B cell (primary cell): ENCODE measurements at regions not wholly inside any gene's neighbourhood (a gene's known extent, or its start where the extent isn't known, plus 50 kb on each side); places are given as distances from the start of the nearest gene placed in this dataset.
A peak's percentile ranks its signal among the peaks of the same experiment; 100 is the strongest.

Source experiments
- ATAC-seq: fragments of 200-7000 bp; cut with Tn5 transposase; one replicate; pipeline ENCODE4 v1.10.0; 2021; ENCODE audit warnings: low read depth, mild to moderate bottlenecking, moderate number of reproducible peaks, moderate library complexity
- CTCF ChIA-PET: fragments of 350-600 bp; sonication (Branson Sonifier 250); formaldehyde crosslinking; loops from one replicate; lab custom pipeline; 2021; ENCODE audit warnings: antibody characterized with exemption, inconsistent platforms; lab: Charles Lee
- POLR2A ChIA-PET: fragments of 350-600 bp; sonication (Branson Sonifier 250); formaldehyde crosslinking; loops from one replicate; lab custom pipeline; 2021; ENCODE audit warnings: antibody characterized with exemption; lab: Charles Lee
- DNase-seq: peaks from one replicate; pipeline ENCODE4 v3.0.0; 2013
- H2AFZ ChIP-seq: 2 replicates; pipeline ENCODE4 v1.6.1; 2012; ENCODE audit warnings: mild to moderate bottlenecking, low read depth, low read length; ENCODE audit not compliant: insufficient read depth, poor library complexity, severe bottlenecking
- H3K27ac ChIP-seq, 2 donors: 1 replicate in 1 of 2; 2 replicates in 1 of 2; pipeline ENCODE4 v1.5.1; 2012 to 2013; ENCODE audit warnings: low read length in 2 of 2, mild to moderate bottlenecking in 2 of 2, moderate library complexity in 1 of 2
- H3K27me3 ChIP-seq, 4 experiments: fragments of 200-600 bp in 1 of 4; sonication (generic) in 1 of 4; replicated peaks in 1 of 4; 1 replicate in 2 of 4; 2 replicates in 2 of 4; pipeline versions ENCODE4 v1.6.1 to v1.7.0; 2013 to 2016; ENCODE audit warnings: low read length in 3 of 4, mild to moderate bottlenecking in 2 of 4, mixed read lengths in 1 of 4, moderate library complexity in 1 of 4; ENCODE audit not compliant: insufficient read depth in 4 of 4, control insufficient read depth in 3 of 4; ENCODE audit errors: control extremely low read depth in 1 of 4
- H3K36me3 ChIP-seq, 2 experiments: replicated peaks in 1 of 2; 1 replicate in 1 of 2; 2 replicates in 1 of 2; pipeline versions ENCODE4 v1.6.1 to v1.7.1; 2013; ENCODE audit warnings: low read length in 1 of 2; ENCODE audit not compliant: insufficient read depth in 2 of 2, control insufficient read depth in 1 of 2; ENCODE audit errors: control extremely low read depth in 1 of 2, extremely low read depth in 1 of 2
- H3K4me1 ChIP-seq, 2 donors: fragments of 200-600 bp in 1 of 2; sonication (generic) in 1 of 2; 1 replicate in 1 of 2; 2 replicates in 1 of 2; pipeline versions ENCODE4 v1.5.1 to v1.6.1; 2013 to 2017; ENCODE audit warnings: low read length in 2 of 2; ENCODE audit not compliant: control insufficient read depth in 2 of 2, insufficient read depth in 2 of 2
- H3K4me2 ChIP-seq: replicated peaks from 2 replicates; pipeline ENCODE3; 2012; ENCODE audit warnings: mild to moderate bottlenecking, low read depth, low read length; ENCODE audit not compliant: poor library complexity, severe bottlenecking
- H3K4me3 ChIP-seq, 5 experiments: fragments of 200-600 bp in 1 of 5; sonication (generic) in 1 of 5; 1 replicate in 3 of 5; 2 replicates in 2 of 5; pipeline versions ENCODE4 v1.5.1 to v1.7.0; 2011 to 2016; ENCODE audit warnings: low read length in 4 of 5, mild to moderate bottlenecking in 4 of 5, low read depth in 2 of 5, control low read depth in 1 of 5, moderate library complexity in 1 of 5; ENCODE audit not compliant: insufficient read depth in 1 of 5; ENCODE audit errors: control extremely low read depth in 1 of 5, extremely low read depth in 1 of 5
- H3K79me2 ChIP-seq: fragments of 200-600 bp; sonication (generic); one replicate; pipeline ENCODE4 v1.6.0; 2016; ENCODE audit warnings: low read length; ENCODE audit not compliant: control insufficient read depth, insufficient read depth
- H3K9ac ChIP-seq: fragments of 200-600 bp; sonication (generic); 2 replicates; pipeline ENCODE4 v1.6.1; 2017; ENCODE audit warnings: mild to moderate bottlenecking, low read length, moderate library complexity
- H3K9me3 ChIP-seq, 3 donors: one replicate each; pipeline versions ENCODE4 v1.6.1 to v1.7.1; 2013; ENCODE audit warnings: low read length in 2 of 3; ENCODE audit not compliant: control insufficient read depth in 2 of 3, insufficient read depth in 1 of 3; ENCODE audit errors: control extremely low read depth in 1 of 3
- H4K20me1 ChIP-seq: 2 replicates; pipeline ENCODE4 v1.6.0; 2012; ENCODE audit warnings: mild to moderate bottlenecking, low read length; ENCODE audit not compliant: insufficient read depth, control insufficient read depth, poor library complexity, severe bottlenecking
- H3K27ac Mint-ChIP-seq: one replicate; pipeline ENCODE4 v1.8.0; 2021; ENCODE audit warnings: mixed read lengths
- H3K27me3 Mint-ChIP-seq: one replicate; pipeline ENCODE4 v1.8.0; 2021; ENCODE audit warnings: mixed read lengths
- H3K4me1 Mint-ChIP-seq: one replicate; pipeline ENCODE4 v1.8.0; 2021; ENCODE audit warnings: mixed read lengths
- H3K4me3 Mint-ChIP-seq: one replicate; pipeline ENCODE4 v1.8.0; 2021; ENCODE audit warnings: mixed read lengths
- H3K9me3 Mint-ChIP-seq: one replicate; pipeline ENCODE4 v1.8.0; 2022; ENCODE audit warnings: mixed read lengths; ENCODE audit not compliant: insufficient read depth
- EZH2 ChIP-seq: IDR thresholded peaks from 2 replicates; pipeline ENCODE4 v1.6.1; 2012; ENCODE audit warnings: borderline replicate concordance, low read depth, mild to moderate bottlenecking, moderate library complexity, low read length; ENCODE audit not compliant: insufficient read depth, poor library complexity, severe bottlenecking
- WGBS: methylation state at CpG from one replicate; pipeline ENCODE4 v1.1.5; 2013; ENCODE audit warnings: missing lambda C conversion rate; ENCODE audit not compliant: insufficient coverage; 5-methylcytosine and 5-hydroxymethylcytosine counted together
- intact Hi-C: fragments of 100-400 bp; cut with micrococcal nuclease; formaldehyde crosslinking; loops from one replicate; pipeline ENCODE4 v1.10.0; 2022
- TF ChIP-seq, protein P1 (sequence below): fragments of 200-600 bp; IDR thresholded peaks from one replicate; pipeline ENCODE4 v1.8.0; 2022; ENCODE audit warnings: antibody characterized with exemption, mild to moderate bottlenecking

DNA sequence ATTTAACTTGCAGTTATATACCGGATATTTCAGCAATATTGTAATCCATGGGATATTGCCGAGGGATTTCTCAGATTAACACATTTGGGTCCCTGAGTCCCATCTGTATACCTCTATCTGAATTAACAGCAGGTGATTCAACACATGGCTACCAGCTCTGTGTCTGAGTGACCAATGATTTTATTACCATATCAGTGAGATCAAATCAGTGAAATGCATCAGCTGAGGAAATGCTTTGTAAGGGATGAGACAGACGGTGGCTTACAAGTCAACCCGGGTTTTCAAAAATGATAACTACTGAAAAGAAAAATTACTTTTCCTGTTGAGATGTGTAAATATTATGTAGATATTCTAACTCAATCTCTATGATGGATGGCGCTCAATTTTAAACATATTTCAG, 504.1 kb upstream of the PKN2 start:
- no peak overlapping the region for H2AFZ ChIP-seq
- intact Hi-C loops = loop anchor here (1.0 to 10.0 kb wide), 4 partner anchors 42 to 887 kb away; partner anchors contain the start of gene LMO4
- CTCF ChIA-PET = interaction anchor here (0.9 to 2.6 kb wide), 18 partner anchors 8 to 1309 kb away, joined by 3 to 49 read pairs (median 8); no protein-coding TSS in a partner anchor
- no peaks in the 10 kb centered on the region for H3K27me3 ChIP-seq
- Mint-ChIP-seq H3K4me1 (peaks cover 5% of the 10 kb centered on the region), H3K9me3 (no peaks in the 10 kb centered on the region), H3K27me3 (peaks cover 20% of the 10 kb centered on the region), H3K4me3 (no peak overlapping the region), H3K27ac (no peak overlapping the region)
- ATAC-seq = no peak
- no peak for DNase-seq
- H4K20me1 ChIP-seq = no peaks in the 10 kb centered on the region
- no peak overlapping the region for H3K27ac ChIP-seq
- WGBS = no CpG with 5 or more reads among the region's 5 CpGs
- H3K9ac ChIP-seq = no peak overlapping the region
- no peaks in the 10 kb centered on the region for H3K79me2 ChIP-seq
- no peak for TF ChIP-seq EZH2
- TF ChIP-seq, protein P1, sequence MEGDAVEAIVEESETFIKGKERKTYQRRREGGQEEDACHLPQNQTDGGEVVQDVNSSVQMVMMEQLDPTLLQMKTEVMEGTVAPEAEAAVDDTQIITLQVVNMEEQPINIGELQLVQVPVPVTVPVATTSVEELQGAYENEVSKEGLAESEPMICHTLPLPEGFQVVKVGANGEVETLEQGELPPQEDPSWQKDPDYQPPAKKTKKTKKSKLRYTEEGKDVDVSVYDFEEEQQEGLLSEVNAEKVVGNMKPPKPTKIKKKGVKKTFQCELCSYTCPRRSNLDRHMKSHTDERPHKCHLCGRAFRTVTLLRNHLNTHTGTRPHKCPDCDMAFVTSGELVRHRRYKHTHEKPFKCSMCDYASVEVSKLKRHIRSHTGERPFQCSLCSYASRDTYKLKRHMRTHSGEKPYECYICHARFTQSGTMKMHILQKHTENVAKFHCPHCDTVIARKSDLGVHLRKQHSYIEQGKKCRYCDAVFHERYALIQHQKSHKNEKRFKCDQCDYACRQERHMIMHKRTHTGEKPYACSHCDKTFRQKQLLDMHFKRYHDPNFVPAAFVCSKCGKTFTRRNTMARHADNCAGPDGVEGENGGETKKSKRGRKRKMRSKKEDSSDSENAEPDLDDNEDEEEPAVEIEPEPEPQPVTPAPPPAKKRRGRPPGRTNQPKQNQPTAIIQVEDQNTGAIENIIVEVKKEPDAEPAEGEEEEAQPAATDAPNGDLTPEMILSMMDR = no peak
- no peaks in the 10 kb centered on the region for H3K36me3 ChIP-seq
- no peak overlapping the region for H3K4me3 ChIP-seq
- POLR2A ChIA-PET = no interaction called here
- peaks cover 0 to 3% of the 10 kb centered on the region in 2 donors for H3K4me1 ChIP-seq
- no peak overlapping the region for H3K4me2 ChIP-seq
- no peaks in the 10 kb centered on the region for H3K9me3 ChIP-seq

DNA sequence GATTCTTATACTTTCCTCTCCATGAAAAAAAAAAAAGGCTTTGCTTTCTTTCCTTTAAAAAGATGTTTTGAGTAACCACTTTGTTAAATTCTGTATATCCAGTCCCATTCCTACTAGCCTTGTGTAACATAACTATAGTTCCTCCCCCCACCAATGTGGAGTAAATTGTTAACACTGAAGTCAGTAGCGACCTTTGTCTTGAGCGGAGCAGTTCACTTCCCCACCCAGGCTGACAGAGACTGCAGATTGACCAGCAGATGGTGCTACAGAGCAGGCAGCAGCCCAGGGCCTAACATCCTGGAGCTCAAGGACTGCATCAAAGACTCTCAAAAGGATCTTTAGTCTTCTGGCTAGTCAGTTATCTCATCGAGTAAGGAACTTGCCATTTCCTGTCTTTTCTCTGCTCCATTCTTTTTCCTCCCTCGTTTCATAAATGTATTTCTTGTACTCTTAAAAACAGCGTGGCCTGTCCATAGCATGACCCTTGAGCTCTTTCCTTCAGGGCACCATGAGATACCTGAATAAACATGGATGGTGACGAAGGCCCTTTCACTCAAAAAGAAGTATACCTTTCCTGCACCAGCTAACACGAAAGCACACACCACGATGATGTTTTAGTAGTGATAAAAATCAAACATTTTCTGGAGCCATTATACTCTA, 503.5 kb upstream of the PKN2 start:
- Histone ChIP-seq H3K27ac (no peak overlapping the region), H3K79me2 (no peaks in the 10 kb centered on the region), H3K4me3 (no peak overlapping the region), H3K27me3 (no peaks in the 10 kb centered on the region), H4K20me1 (no peaks in the 10 kb centered on the region), H3K4me1 (peaks cover 0 to 3% of the 10 kb centered on the region in 2 donors), H3K36me3 (no peaks in the 10 kb centered on the region), H3K4me2 (no peak overlapping the region), H3K9ac (no peak overlapping the region), H3K9me3 (no peaks in the 10 kb centered on the region), H2AFZ (no peak overlapping the region)
- DNase-seq (peak; percentile 81), ATAC-seq (peak; percentile 99)
- Mint-ChIP-seq H3K27me3 (peaks cover 20% of the 10 kb centered on the region), H3K9me3 (no peaks in the 10 kb centered on the region), H3K4me3 (no peak overlapping the region), H3K27ac (no peak overlapping the region), H3K4me1 (peaks cover 5% of the 10 kb centered on the region)
- no peak for TF ChIP-seq EZH2
- TF ChIP-seq, protein P1 = peak; percentile 98
- intact Hi-C loops = loop anchor here (1.0 to 10.0 kb wide), 4 partner anchors 42 to 888 kb away; partner anchors contain the start of gene LMO4
- ChIA-PET POLR2A (no interaction called here), CTCF (interaction anchor here (0.5 to 2.6 kb wide), 41 partner anchors 9 to 1310 kb away, joined by 3 to 49 read pairs (median 4); no protein-coding TSS in a partner anchor)
- WGBS = 24% methylated on average over 5 of the region's 8 CpGs
